Progenitor cell of endocrine pancreas (in vitro differentiated cells): ENCODE measurements at regions not wholly inside any gene's neighbourhood (a gene's known extent, or its start where the extent isn't known, plus 50 kb on each side); places are given as distances from the start of the nearest gene placed in this dataset.

Experiments
- DNase-seq: peaks from one replicate; pipeline ENCODE4 v3.0.0; 2021; ENCODE audit warnings: low spot score; ENCODE audit not compliant: unreplicated experiment
- H3K27ac Mint-ChIP-seq: 2 replicates; pipeline ENCODE4 v1.8.0; 2021; ENCODE audit warnings: mild to moderate bottlenecking, moderate library complexity, mixed read lengths
- H3K27me3 Mint-ChIP-seq: 2 replicates; pipeline ENCODE4 v1.8.0; 2021; ENCODE audit warnings: mixed read lengths
- H3K36me3 Mint-ChIP-seq: 2 replicates; pipeline ENCODE4 v1.8.0; 2022; ENCODE audit warnings: mixed read lengths; ENCODE audit not compliant: insufficient read depth
- H3K4me1 Mint-ChIP-seq: 2 replicates; pipeline ENCODE4 v1.8.0; 2021; ENCODE audit warnings: low read depth, mixed read lengths
- H3K4me3 Mint-ChIP-seq: 2 replicates; pipeline ENCODE4 v1.8.0; 2021; ENCODE audit warnings: low read depth, mild to moderate bottlenecking, moderate library complexity, mixed read lengths
- H3K9me3 Mint-ChIP-seq: 2 replicates; pipeline ENCODE4 v1.8.0; 2021; ENCODE audit warnings: low read depth, mixed read lengths
- TF ChIP-seq, protein P1 (sequence below): fragments of 200-600 bp; sonication (generic); IDR thresholded peaks from one replicate; pipeline ENCODE4 v1.5.0; 2021; ENCODE audit warnings: antibody characterized with exemption, mild to moderate bottlenecking; ENCODE audit not compliant: unreplicated experiment

GRCh38 chr2:204021290-204022081 is 84.9 kb downstream of the ICOS start:
- TF ChIP-seq, protein P1, sequence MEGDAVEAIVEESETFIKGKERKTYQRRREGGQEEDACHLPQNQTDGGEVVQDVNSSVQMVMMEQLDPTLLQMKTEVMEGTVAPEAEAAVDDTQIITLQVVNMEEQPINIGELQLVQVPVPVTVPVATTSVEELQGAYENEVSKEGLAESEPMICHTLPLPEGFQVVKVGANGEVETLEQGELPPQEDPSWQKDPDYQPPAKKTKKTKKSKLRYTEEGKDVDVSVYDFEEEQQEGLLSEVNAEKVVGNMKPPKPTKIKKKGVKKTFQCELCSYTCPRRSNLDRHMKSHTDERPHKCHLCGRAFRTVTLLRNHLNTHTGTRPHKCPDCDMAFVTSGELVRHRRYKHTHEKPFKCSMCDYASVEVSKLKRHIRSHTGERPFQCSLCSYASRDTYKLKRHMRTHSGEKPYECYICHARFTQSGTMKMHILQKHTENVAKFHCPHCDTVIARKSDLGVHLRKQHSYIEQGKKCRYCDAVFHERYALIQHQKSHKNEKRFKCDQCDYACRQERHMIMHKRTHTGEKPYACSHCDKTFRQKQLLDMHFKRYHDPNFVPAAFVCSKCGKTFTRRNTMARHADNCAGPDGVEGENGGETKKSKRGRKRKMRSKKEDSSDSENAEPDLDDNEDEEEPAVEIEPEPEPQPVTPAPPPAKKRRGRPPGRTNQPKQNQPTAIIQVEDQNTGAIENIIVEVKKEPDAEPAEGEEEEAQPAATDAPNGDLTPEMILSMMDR, result no peak
- no peak for DNase-seq
- H3K36me3 Mint-ChIP-seq, result no peaks in the 10 kb centered on the region
- H3K4me3 Mint-ChIP-seq, result no peak overlapping the region
- H3K27ac Mint-ChIP-seq, result no peak overlapping the region
- peaks cover 4% of the 10 kb centered on the region for H3K4me1 Mint-ChIP-seq
- H3K27me3 Mint-ChIP-seq, result no peaks in the 10 kb centered on the region
- no peaks in the 10 kb centered on the region for H3K9me3 Mint-ChIP-seq

DNA sequence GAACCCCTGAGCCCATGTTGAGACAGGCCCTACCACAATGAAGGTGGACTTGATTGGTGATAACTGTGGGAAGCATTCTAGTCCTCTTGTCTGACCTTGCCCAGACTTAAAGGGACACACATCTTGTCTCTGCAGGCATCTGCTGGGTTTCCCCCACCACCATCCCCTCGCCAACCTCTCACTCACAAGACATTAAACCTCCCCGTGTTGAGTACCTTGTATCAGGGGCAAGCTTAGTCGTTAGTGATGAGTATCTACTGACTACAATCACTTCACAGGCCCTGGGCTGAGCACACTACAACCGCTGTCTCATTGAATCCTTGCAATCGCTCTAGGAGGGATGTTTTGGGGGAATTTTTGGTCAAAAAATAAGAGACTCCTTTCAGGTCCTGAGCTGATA is 86.0 kb downstream of the ICOS start:
- TF ChIP-seq, protein P1, result no peak
- H3K4me1 Mint-ChIP-seq, result peaks cover 4% of the 10 kb centered on the region
- no peaks in the 10 kb centered on the region for H3K9me3 Mint-ChIP-seq
- DNase-seq, result no peak
- no peaks in the 10 kb centered on the region for H3K27me3 Mint-ChIP-seq
- no peaks in the 10 kb centered on the region for H3K36me3 Mint-ChIP-seq
- no peak overlapping the region for H3K27ac Mint-ChIP-seq
- no peak overlapping the region for H3K4me3 Mint-ChIP-seq

- no peaks in the 10 kb centered on the region for H3K36me3 Mint-ChIP-seq
- DNase-seq, result no peak
- H3K27ac Mint-ChIP-seq, result no peak overlapping the region
- peaks cover 4% of the 10 kb centered on the region for H3K4me1 Mint-ChIP-seq
- H3K9me3 Mint-ChIP-seq, result no peaks in the 10 kb centered on the region
- no peaks in the 10 kb centered on the region for H3K27me3 Mint-ChIP-seq
- TF ChIP-seq, protein P1, result no peak
- H3K4me3 Mint-ChIP-seq, result no peak overlapping the region
Measured at GRCh38 chr2:204023088-204023487, 86.5 kb downstream of the ICOS start.

DNA sequence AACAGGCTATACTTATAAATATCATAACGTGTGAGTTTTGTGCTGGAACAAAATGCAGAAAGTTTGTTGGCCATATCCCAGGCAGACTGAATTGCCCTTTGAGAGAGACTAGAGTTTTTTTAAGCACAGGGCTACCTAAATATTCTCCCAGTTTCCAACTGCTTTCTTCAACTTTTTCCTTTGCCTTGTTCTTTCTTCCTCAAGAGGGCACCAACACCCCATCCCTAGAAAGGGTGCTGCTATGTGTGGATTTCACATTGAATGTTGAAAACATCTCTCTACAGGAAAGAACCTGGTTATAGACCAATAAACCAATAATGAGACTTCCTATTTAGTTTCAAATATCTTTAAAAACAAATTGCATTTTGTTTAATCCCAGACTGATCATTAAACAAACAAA is 87.9 kb downstream of the ICOS start:
- Mint-ChIP-seq H3K4me3 (no peak overlapping the region), H3K4me1 (peaks cover 4% of the 10 kb centered on the region), H3K27ac (no peak overlapping the region), H3K9me3 (no peaks in the 10 kb centered on the region), H3K27me3 (no peaks in the 10 kb centered on the region), H3K36me3 (no peaks in the 10 kb centered on the region)
- TF ChIP-seq, protein P1, result peak; percentile 79
- no peak for DNase-seq

DNA sequence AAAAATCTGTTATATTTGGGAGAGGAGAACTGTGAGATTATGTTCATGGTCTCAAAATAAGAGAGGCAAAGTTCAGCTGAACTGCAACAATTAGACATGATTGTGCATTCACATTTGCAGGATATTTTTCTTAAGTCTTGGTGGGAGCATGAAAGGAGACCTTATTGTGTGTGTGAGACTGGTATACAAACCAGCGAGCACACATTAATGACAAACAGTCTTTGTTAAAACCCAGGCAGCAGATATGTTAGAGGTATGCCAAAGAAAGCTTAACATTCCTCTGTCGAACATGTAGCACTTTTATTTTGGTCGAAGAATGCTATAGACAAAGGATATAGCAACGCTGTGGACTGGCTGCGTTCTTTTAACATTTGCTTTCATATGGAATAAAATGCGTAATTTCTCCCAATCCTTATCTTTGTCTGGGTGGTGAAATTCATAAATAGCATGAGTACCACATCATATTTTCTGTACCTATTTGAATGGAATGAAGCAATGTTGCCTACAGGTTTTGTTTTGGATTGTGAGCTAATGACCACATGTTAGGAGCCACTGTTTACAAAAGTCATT is 88.4 kb downstream of the ICOS start:
- TF ChIP-seq, protein P1, result no peak
- H3K9me3 Mint-ChIP-seq, result no peaks in the 10 kb centered on the region
- no peaks in the 10 kb centered on the region for H3K27me3 Mint-ChIP-seq
- DNase-seq, result no peak
- H3K4me3 Mint-ChIP-seq, result no peak overlapping the region
- no peak overlapping the region for H3K27ac Mint-ChIP-seq
- H3K4me1 Mint-ChIP-seq, result peaks cover 4% of the 10 kb centered on the region
- H3K36me3 Mint-ChIP-seq, result no peaks in the 10 kb centered on the region
